GM12872 (cell line): ENCODE measurements at regions not wholly inside any gene's neighbourhood (a gene's known extent, or its start where the extent isn't known, plus 50 kb on each side); places are given as distances from the start of the nearest gene placed in this dataset.

Experiments used
- CTCF ChIP-seq: IDR thresholded peaks from 3 replicates; pipeline ENCODE4 v1.5.1; 2011; ENCODE audit warnings: low read depth, mild to moderate bottlenecking, low read length, moderate library complexity; ENCODE audit not compliant: insufficient read depth

GRCh38 chr9:11023201-11023600 lies 410.4 kb upstream of the PTPRD start:
- TF ChIP-seq CTCF, result no peak

DNA sequence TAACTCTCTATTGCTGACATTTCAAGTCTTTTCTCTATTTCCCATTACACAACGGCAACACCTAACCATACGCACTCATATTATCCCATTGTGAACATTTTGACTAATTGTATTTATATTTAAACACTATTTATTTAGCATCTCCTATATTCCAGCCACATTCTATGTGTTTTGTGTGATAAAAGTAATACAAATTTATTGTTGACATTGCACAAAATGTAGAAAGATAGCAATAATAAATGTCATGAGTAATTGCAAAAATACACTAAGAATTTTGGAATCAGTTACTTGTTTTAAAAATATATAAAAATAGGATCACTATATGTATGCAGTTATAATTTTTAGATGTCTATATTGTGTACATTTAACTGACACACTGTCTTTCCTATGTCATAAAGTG lies 413.0 kb upstream of the PTPRD start:
- no peak for TF ChIP-seq CTCF

GRCh38 chr9:11038366-11038765 lies 425.6 kb upstream of the PTPRD start:
- no peak for TF ChIP-seq CTCF

- TF ChIP-seq CTCF, result no peak
These were observed 426.2 kb upstream of the PTPRD start for GRCh38 chr9:11039006-11039405.

- TF ChIP-seq CTCF, result no peak
These were observed 432.8 kb upstream of the PTPRD start for GRCh38 chr9:11045589-11045988.

DNA sequence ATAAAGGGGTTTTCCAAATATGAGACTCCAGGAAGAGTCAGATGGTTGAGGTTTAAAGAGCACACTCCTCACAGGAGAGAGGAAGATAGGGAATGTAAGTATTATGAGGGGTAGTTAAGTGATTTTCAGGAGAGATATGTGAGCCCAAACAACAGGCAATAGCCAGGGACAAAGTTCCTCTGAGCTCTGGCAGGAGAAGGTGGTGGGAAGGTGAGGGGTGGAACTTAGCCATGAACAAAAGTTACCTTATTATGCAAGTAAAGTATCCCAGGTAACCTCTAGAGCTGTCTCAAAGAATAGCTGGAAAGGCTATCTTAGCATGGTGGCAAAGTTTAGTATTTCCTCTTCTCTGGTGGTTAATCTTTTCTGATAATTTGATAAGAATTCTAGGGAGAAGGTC lies 450.5 kb upstream of the PTPRD start:
- no peak for TF ChIP-seq CTCF

DNA sequence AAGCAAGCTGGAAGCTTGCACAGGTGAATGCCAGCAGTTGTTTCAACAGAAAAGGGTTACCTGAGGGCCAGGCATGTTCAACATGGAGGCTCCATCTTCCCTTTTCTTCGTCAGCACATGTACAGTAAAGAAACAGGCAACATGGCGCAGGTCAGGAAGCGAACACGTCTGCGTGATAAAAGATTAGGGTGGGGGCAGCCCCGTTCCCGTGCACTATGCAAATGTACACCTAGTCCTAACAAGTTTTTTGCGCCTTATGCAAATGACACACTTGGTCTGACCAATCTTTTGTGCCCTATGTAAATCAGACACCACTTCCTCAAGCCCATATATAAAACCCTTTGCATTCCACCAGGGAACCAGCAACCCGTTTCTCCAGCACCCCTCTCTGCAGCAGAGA lies 452.1 kb upstream of the PTPRD start:
- no peak for TF ChIP-seq CTCF

- TF ChIP-seq CTCF, result no peak
These were observed 459.4 kb upstream of the PTPRD start for GRCh38 chr9:11072176-11072575.
